Testis (tissue), 2 donors: ENCODE measurements at regions not wholly inside any gene's neighbourhood (a gene's known extent, or its start where the extent isn't known, plus 50 kb on each side); places are given as distances from the start of the nearest gene placed in this dataset.

ENCODE experiments used
- DNase-seq: peaks from one replicate; pipeline ENCODE4 v3.0.0-alpha.2; 2019
- H3K27ac ChIP-seq, 2 donors: fragments of 200-600 bp; sonication (generic); one replicate each; pipeline ENCODE4 v1.5.1; 2019
- H3K27me3 ChIP-seq: fragments of 200-600 bp; sonication (generic); one replicate; pipeline ENCODE4 v1.5.1; 2019
- H3K36me3 ChIP-seq: fragments of 200-600 bp; sonication (generic); one replicate; pipeline ENCODE4 v1.5.1; 2017; ENCODE audit warnings: low read depth; ENCODE audit errors: missing control alignments
- H3K4me1 ChIP-seq: fragments of 200-600 bp; sonication (generic); one replicate; pipeline ENCODE4 v1.5.1; 2019
- H3K4me3 ChIP-seq, 2 donors: fragments of 200-600 bp; sonication (generic); one replicate each; pipeline ENCODE4 v1.5.1; 2017 to 2019
- H3K9me3 ChIP-seq: fragments of 200-600 bp; sonication (generic); one replicate; pipeline ENCODE4 v1.5.1; 2017
- POLR2A ChIP-seq: fragments of 450-650 bp; IDR thresholded peaks from one replicate; pipeline ENCODE4 v1.6.1; 2017; ENCODE audit warnings: antibody characterized with exemption, mild to moderate bottlenecking, moderate library complexity
- WGBS, 2 donors: methylation state at CpG; one replicate each; pipeline ENCODE4 v1.1.5; 2018; 5-methylcytosine and 5-hydroxymethylcytosine counted together
- intact Hi-C: fragments of 100-400 bp; cut with DNase I; formaldehyde crosslinking; loops from one replicate; pipeline ENCODE4 v1.15.1; 2023; ENCODE audit warnings: low total_unique reads
- TF ChIP-seq, protein P1 (sequence below), 3 experiments: fragments of 450-650 bp in 2 of 3; fragments of 200-600 bp in 1 of 3; sonication (generic) in 1 of 3; IDR thresholded peaks; one replicate each; pipeline ENCODE4 v1.5.1; 2016 to 2019; ENCODE audit warnings: antibody characterized with exemption in 3 of 3, mild to moderate bottlenecking in 2 of 3, moderate library complexity in 1 of 3

DNA sequence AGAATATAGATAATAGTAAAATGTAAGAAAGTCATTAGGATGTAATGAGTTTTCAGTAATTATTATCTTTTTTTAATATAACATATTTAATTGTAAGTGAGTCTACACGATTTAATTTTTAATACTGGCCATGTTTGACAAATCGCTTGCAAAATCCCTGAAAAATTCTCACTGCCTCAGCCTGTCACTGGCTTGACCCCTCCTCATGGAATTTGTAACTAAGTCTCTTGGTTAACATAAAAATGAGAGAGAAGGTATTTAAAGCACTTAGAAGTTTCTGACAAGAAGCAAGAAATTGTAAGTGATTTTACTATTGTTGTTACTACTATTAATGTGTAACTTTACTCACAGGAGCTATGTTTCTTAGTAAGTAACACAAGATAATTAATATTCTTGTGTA lies 237.9 kb upstream of the GK2 start:
- no peaks in the 10 kb centered on the region for H3K4me1 ChIP-seq
- 56 to 69% methylated on average over 2 of the region's 2 CpGs for WGBS, 2 donors
- TF ChIP-seq, protein P1, sequence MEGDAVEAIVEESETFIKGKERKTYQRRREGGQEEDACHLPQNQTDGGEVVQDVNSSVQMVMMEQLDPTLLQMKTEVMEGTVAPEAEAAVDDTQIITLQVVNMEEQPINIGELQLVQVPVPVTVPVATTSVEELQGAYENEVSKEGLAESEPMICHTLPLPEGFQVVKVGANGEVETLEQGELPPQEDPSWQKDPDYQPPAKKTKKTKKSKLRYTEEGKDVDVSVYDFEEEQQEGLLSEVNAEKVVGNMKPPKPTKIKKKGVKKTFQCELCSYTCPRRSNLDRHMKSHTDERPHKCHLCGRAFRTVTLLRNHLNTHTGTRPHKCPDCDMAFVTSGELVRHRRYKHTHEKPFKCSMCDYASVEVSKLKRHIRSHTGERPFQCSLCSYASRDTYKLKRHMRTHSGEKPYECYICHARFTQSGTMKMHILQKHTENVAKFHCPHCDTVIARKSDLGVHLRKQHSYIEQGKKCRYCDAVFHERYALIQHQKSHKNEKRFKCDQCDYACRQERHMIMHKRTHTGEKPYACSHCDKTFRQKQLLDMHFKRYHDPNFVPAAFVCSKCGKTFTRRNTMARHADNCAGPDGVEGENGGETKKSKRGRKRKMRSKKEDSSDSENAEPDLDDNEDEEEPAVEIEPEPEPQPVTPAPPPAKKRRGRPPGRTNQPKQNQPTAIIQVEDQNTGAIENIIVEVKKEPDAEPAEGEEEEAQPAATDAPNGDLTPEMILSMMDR (IDR thresholded peaks at IDR 0.05), result no peak
- H3K4me3 ChIP-seq, result no peak overlapping the region
- H3K27ac ChIP-seq, result no peak overlapping the region
- H3K9me3 ChIP-seq, result no peaks in the 10 kb centered on the region
- no peak for DNase-seq
- no peaks in the 10 kb centered on the region for H3K27me3 ChIP-seq
- H3K36me3 ChIP-seq, result no peaks in the 10 kb centered on the region
- intact Hi-C loops, result no loop called here

DNA sequence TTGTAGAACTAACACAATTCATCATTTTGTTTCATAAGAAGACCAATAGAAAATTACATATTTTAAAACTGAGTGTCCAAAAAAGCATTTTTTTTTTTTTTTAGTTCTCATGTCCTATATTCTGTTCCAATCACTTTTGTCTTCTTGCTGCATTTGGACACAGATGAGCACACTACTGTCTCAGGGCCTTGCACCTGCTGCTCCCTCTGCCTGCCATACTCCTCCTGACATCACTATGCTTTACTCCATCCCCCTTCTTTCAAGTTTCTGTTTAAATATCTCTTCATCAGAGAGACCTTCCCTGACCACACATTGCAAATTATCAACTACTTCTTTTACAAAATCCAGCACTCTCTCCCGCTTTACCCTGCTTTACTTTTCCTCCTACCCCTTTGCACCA lies 230.7 kb upstream of the GK2 start:
- 84 to 89% methylated on average over 1 of the region's 1 CpG for WGBS, 2 donors
- Histone ChIP-seq H3K4me1 (no peaks in the 10 kb centered on the region), H3K36me3 (no peaks in the 10 kb centered on the region), H3K27me3 (no peaks in the 10 kb centered on the region), H3K27ac (no peak overlapping the region), H3K9me3 (no peaks in the 10 kb centered on the region), H3K4me3 (no peak overlapping the region)
- intact Hi-C loops, result no loop called here
- TF ChIP-seq, protein P1 (IDR thresholded peaks at IDR 0.05), result no peak
- TF ChIP-seq POLR2A, result no peak
- no peak for DNase-seq

DNA sequence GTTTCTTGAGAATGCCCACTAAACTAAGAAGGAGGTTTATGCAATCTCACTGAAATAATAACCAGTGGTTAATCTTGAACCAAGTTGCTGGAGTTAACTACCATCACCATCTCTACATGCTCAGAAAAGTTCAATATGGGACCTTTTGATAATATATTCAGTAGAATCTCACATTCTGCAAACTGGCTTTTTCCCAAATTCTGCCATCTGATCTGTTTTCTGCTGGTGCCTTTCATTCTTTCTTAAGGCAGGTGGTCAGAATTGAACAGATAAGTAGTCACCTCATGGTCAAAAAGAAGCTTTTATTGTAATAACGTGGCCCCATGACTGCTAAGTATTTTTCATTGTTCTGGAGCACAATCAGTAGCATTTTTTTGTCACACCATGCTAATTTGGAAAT lies 229.0 kb upstream of the GK2 start:
- Histone ChIP-seq H3K4me1 (no peaks in the 10 kb centered on the region), H3K9me3 (no peaks in the 10 kb centered on the region), H3K27me3 (no peaks in the 10 kb centered on the region), H3K36me3 (no peaks in the 10 kb centered on the region), H3K4me3 (no peak overlapping the region), H3K27ac (no peak overlapping the region)
- 87 to 88% methylated on average over 1 of the region's 1 CpG for WGBS, 2 donors
- intact Hi-C loops, result no loop called here
- TF ChIP-seq, protein P1 (IDR thresholded peaks at IDR 0.05), result no peak
- TF ChIP-seq POLR2A, result no peak
- DNase-seq, result no peak

DNA sequence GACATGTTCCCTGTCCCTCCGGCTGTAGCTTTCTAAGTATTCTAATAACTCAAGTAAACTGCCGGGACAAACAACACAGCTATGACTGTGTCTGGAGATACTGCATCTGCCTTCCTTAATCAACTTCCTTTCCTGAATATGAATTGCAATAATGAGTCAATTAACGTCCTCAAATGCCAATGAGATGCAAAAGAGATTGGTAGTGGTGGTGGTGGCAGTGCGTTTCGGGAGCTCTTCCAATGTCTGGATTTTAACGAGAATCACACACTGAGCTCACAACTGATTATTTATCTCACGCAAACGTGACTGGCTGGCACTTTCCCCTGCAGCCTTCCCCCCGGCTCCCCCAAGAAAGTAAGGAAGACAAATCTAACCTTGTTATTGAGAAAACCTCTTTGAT lies 226.1 kb upstream of the GK2 start:
- Histone ChIP-seq H3K27ac (no peak overlapping the region), H3K27me3 (no peaks in the 10 kb centered on the region), H3K4me1 (no peaks in the 10 kb centered on the region), H3K9me3 (no peaks in the 10 kb centered on the region), H3K4me3 (no peak overlapping the region), H3K36me3 (no peaks in the 10 kb centered on the region)
- TF ChIP-seq, protein P1 (IDR thresholded peaks at IDR 0.05), result no peak
- no peak for TF ChIP-seq POLR2A
- no peak for DNase-seq
- WGBS, 2 donors, result 78 to 82% methylated on average over 9 of the region's 9 CpGs
- intact Hi-C loops, result no loop called here

DNA sequence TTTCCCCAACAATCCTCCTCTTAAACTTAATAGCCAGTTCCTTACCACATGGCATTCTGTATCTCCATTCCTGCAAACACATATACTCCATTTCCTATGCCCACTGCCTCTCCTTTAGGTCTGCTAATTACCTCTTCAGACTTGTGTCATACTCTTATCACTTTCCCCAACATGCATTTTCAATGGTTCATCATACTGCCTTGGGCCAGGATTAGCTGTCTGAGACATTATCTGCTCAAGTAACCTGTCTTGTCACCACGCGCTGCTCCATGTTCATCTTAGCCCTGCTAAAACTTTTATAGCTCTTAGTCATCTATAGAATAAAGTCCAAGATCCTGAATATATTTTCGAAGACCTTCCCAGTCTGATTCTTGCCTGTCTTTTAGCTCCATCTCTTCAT lies 224.1 kb upstream of the GK2 start:
- no peaks in the 10 kb centered on the region for H3K9me3 ChIP-seq
- 97 to 98% methylated on average over 3 of the region's 3 CpGs for WGBS, 2 donors
- TF ChIP-seq, protein P1 (IDR thresholded peaks at IDR 0.05), result no peak
- no peak for TF ChIP-seq POLR2A
- no peak for DNase-seq
- H3K4me1 ChIP-seq, result no peaks in the 10 kb centered on the region
- H3K27me3 ChIP-seq, result no peaks in the 10 kb centered on the region
- intact Hi-C loops, result no loop called here
- H3K27ac ChIP-seq, result no peak overlapping the region
- no peaks in the 10 kb centered on the region for H3K36me3 ChIP-seq
- no peak overlapping the region for H3K4me3 ChIP-seq
